Retinal pigment epithelial cell (primary cell): ENCODE measurements at regions not wholly inside any gene's neighbourhood (a gene's known extent, or its start where the extent isn't known, plus 50 kb on each side); places are given as distances from the start of the nearest gene placed in this dataset.

Experiments used
- DNase-seq: peaks from one replicate; pipeline ENCODE4 v3.0.0-alpha.2; 2010; ENCODE audit warnings: low read depth
- H3K4me3 ChIP-seq: 2 replicates; pipeline ENCODE4 v1.5.1; 2011; ENCODE audit warnings: mild to moderate bottlenecking, low read length, control low read depth, moderate library complexity
- TF ChIP-seq, protein P1 (sequence below): conservative IDR thresholded peaks from 2 replicates; pipeline ENCODE4 v1.5.1; 2011; ENCODE audit warnings: low read depth, low read length, control low read depth, inconsistent platforms

DNA sequence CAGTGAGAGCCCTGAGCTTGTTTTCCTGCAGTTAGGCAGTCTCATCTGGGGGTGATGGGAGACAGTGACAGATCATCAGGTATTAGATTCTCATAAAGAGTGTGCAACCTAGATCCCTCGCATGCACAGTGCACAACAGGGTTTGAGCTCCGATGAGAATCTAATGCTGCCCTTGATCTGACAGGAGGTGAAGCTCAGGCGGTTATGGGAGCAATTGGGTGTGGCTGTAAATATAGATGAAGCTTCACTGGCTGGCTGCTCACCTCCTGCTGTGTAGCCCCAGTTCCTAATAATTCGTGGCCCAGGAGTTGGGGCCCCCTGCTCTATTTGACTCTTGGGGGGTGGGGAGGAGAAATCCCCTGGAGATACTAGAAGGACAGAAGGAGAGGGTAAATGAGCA, 309.4 kb upstream of the STT3B start:
- TF ChIP-seq, protein P1, sequence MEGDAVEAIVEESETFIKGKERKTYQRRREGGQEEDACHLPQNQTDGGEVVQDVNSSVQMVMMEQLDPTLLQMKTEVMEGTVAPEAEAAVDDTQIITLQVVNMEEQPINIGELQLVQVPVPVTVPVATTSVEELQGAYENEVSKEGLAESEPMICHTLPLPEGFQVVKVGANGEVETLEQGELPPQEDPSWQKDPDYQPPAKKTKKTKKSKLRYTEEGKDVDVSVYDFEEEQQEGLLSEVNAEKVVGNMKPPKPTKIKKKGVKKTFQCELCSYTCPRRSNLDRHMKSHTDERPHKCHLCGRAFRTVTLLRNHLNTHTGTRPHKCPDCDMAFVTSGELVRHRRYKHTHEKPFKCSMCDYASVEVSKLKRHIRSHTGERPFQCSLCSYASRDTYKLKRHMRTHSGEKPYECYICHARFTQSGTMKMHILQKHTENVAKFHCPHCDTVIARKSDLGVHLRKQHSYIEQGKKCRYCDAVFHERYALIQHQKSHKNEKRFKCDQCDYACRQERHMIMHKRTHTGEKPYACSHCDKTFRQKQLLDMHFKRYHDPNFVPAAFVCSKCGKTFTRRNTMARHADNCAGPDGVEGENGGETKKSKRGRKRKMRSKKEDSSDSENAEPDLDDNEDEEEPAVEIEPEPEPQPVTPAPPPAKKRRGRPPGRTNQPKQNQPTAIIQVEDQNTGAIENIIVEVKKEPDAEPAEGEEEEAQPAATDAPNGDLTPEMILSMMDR: no peak
- H3K4me3 ChIP-seq: no peak overlapping the region
- no peak for DNase-seq

DNA sequence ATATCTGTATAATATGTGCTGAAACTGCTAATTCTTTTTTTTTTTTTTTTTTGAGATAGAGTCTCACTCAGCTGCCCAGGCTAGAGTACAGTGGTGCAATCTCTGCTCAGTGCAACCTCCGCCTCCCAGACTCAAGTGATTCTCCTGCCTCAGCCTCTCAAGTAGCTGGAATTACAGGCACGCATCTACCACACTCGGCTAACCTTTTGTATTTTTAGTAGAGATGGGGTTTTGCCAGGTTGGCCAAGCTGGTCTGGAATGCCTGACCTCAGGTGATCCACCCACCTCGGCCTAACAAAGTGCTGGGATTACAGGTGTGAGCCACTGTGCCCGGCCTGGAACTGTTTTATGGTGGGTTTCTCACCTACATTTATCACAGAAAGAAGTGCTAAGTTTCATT, 307.8 kb upstream of the STT3B start:
- TF ChIP-seq, protein P1: no peak
- no peak overlapping the region for H3K4me3 ChIP-seq
- DNase-seq: no peak

DNA sequence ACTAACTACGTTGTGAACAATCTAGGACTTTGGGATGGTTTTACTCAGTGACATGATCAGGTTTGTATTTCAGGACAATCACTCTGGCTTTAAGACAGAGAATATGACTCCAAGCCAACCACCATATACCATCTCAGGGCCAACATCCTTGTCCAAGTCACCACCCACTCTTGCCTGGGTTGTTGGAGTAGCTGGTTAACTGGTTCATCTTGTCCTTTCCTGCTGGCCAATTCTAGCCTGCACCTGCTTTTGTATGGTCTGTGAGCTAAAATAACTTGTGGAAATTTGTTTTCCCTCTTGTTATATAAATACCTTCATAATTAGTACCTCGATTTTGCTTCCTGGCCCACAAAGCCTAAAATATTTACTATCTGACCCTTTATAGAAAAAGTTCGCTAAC, 306.8 kb upstream of the STT3B start:
- DNase-seq: no peak
- TF ChIP-seq, protein P1: no peak
- no peak overlapping the region for H3K4me3 ChIP-seq

- no peak overlapping the region for H3K4me3 ChIP-seq
- no peak for DNase-seq
- TF ChIP-seq, protein P1: no peak
Measured at GRCh38 chr3:31226346-31226745, 306.4 kb upstream of the STT3B start.

DNA sequence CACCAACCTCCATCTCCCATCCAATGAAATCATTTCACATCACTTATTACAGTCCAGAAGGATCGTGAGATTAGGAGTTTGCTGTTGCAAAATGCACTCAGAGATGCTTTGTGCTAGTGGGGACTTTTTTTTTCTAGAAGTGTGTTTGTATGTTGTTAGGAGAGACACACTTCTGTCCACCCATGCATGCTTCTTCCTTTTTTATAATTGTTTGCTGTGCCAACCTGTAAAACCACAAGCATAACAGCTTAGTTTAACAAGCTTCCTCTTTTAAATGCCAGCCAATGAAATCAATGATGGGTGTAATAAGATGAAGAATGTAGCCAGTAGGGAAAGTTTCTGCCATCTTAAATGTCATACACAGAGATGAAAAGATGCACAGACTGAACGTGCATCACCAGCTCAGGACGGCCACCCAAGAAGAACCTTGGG, 305.6 kb upstream of the STT3B start:
- TF ChIP-seq, protein P1: no peak
- H3K4me3 ChIP-seq: no peak overlapping the region
- DNase-seq: no peak

DNA sequence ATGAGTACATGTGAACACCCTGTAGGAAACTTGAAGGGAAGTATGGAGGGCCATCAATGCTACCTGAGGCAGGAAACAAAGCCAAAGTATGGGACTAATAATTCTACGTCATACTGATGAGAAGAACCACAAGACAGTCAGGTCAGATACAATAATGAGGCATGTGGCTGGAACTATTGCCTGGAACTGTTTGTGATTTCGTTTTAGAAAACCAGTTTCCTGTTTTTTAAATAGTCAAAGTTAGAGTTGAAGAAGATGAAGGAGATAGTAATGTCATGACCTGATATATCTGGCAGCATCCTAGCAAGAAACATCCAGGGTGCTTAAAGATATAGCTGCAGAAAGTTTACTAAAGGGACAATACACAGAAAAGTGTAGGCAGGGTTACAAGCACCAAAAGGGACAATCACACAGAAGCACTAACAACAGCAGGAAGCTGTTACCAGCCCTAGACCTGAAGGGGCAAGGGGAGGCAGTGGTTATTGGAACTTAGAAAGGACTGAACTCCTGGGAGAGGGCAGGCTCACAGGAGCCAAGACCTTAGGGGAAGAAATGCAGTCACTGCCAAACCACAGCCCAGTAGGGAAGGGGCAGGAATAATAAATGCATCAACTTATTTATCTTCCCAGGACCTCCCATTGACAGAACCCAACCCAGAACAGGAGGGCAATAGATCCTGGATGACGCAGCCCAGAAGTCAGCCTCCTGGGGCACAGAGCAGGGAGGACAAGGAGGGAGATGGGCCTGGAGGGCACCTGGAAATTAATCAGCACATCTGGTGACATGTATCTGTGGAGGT, 302.1 kb upstream of the STT3B start:
- TF ChIP-seq, protein P1: no peak
- no peak overlapping the region for H3K4me3 ChIP-seq
- DNase-seq: no peak
